T follicular helper cell (primary cell): ENCODE measurements at regions not wholly inside any gene's neighbourhood (a gene's known extent, or its start where the extent isn't known, plus 50 kb on each side); places are given as distances from the start of the nearest gene placed in this dataset.
"Not testable (repeated sequence)": the region's sequence is repeated elsewhere in the genome, so short reads cannot be mapped to it uniquely, and the experiment has no call there.

ENCODE experiments used
- DNase-seq: peaks from one replicate; pipeline ENCODE4 v3.0.0-alpha.2; 2020; ENCODE audit warnings: low read depth

DNA sequence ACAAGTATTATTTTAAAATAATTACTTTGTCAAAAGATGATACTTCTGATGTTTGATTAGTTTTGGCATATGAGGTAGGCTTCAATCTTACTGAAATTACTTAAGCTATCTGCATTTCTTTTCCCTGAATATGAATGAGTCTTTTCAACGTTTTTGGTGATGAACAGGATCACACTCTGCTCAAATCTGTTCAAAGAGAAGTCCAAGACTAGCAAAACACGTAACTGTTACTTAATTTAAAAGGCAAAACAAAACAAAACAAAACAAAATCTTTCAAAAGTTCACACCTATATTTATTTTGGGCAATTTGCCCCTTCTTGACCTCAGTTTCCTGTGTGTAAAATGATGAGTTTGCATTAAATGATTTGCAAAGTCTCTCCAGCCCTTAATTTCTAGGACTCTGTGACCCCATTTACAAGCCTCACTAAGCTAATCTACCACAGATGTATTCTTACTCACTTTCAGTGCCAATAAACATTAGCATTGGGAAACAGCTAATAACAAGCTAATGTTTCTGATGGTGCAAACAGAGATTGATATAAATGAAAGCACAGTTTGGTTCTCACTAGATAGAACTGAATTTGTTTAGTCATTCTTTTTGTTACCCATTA is 865.4 kb downstream of the LTN1 start:
- no peak for DNase-seq

DNA sequence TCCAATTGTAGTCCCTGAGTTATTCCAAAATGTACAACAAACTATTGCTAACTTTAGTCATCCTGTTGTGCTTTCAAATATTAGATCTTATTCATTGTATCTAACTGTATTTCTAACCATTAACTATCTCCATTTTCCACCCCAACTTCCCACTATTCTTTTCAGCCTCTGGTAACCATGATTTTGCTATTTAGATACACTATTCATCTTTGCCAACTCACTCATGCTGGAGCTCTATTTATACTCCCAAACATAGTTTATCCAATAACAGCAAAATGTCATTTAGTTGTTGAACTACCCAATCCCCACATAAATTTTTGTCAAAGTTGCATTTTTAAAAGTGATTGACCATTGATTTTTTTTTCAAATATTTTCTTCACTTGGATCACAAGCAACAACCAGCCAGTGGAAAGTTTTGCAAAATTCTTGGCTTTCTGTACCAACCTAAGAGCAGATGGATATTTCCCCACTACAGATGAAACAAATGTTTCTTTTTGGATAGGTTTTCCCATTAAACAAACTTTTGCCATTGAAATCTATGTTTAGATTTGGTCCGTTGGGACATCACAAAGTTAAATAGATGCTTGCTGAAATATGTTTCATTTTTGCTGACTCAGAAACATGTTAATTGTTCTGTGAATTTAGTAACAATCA is 866.0 kb downstream of the LTN1 start:
- no peak for DNase-seq

DNA sequence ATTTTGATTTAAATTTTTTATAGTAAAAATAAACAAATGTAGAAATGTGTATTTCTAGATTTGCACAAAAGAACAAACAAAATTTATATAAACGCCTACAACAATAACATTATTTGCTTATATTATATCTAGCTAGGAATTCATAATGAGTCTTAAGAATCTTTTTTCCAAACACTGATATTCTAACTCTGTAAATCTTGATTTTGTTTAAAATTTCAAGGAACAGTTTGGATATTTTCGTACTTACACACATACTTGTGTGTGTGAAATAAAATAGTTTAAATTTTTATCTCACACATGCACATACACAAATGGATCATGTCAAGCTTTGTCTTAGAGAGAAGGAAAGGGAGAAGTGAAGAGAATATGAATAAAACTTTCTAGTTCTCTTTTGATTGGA is 868.1 kb downstream of the LTN1 start:
- no peak for DNase-seq

DNA sequence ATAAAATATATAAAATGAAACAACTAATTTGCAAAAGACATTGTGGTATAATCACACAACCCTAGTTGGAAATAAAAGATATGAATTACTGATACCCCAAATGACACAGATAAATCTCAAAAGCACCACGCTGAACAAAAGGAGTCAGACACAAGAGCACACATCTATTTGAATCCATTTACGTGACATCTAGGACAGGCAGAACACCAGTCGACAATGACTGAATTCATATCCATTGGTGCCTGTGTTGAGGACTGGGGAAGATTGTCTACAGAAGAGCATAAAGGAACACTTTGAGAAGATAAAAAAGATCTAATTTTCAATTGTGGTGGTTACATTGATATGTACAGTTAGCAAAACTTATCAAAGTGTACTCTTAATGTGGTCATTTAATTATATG is 874.1 kb downstream of the LTN1 start:
- DNase-seq = no peak

DNA sequence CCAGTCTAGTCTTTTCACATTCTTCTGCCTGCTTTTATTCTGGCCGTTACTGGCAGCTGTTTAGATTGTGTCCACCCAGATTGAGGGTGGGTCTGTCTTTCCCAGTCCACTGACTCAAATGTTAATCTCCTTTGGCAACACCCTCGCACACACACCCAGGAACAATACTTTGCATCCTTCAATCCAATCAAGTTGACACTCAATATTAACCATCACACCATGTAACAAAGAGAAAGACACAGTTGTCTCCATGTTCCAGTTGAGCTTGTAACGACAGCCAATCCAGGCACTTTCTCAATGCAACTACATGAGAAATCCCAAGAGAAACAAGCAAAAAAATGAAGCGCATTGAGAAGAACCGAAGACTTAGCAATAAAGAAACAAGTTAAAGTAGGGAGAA is 877.7 kb downstream of the LTN1 start:
- not testable (repeated sequence) for DNase-seq

DNA sequence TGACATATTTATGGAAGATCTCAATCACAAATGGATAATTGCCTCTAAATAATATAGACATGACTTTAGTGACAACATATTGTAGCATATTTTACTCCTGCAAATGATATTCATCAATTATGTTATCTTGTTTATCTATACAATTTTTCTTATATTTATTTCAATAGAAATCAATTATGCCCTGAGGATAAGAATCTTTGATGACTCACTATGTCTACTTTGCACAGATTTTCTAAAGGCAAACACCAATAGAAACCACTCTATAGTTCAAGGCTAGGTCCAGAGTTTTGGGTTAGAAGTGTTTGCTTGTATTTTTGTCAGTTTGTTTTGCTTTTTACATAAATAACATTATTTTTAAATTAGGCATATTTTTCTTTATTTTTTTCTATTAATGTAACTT is 879.0 kb downstream of the LTN1 start:
- no peak for DNase-seq

DNA sequence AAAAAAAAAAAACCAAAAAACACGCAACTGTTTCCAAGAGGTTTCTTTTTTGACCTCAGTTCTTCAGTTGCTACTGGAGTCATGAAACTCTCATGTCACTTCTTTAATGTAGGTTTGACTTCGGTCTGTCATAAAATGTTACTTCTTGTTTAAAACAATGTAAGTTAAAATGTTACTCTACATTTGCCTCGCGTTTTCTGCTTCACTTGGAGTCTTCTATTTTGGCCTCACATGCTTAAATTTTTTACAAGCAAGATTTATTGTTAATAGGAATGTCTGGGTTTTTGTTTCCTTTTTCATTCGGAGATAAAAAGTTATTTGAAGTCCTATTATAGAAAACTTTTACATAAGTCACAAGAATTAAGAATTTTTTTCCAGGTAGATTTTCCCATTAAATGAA is 880.2 kb downstream of the LTN1 start:
- DNase-seq = no peak

DNA sequence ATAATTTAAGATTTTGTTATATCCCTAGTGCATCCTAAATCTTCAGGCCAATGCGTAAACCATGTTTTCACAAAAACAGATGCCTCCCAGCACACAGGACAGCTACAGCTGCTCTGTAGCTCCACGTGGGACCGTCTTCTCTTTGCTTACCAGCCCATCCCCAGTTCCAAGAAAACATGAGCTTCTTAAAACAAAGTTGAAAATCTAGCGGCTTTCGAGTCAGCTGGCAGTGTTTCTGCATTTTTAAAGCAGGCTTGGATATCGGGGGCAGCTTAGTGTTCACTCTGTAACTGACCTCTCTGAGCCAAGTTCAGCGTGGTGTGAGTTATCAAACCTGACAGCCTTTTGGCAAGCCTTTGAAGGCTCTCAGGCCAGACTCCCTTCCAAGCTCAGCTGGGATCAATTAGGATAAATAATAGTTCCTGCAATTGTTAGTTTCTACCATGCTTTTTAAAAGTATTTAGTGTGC is 881.5 kb downstream of the LTN1 start:
- no peak for DNase-seq

DNA sequence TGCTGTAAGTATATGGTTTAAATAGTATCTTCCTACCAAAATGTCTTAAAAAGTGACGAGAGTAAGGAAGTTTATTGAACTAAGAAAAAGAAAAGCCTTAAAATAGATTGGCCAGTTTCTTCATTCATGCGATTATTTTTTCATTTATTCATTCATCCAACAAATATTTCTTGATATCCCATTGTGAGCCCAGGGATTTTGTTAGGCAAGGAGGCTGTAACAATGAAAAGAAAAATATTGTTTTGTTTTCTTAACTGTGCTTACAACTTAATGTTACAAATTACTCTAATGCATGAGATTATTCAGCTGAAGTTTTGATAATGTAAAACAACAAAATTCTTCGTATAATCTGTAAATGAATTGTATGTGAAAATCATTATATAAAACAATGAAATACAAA is 882.0 kb downstream of the LTN1 start:
- DNase-seq = no peak

DNA sequence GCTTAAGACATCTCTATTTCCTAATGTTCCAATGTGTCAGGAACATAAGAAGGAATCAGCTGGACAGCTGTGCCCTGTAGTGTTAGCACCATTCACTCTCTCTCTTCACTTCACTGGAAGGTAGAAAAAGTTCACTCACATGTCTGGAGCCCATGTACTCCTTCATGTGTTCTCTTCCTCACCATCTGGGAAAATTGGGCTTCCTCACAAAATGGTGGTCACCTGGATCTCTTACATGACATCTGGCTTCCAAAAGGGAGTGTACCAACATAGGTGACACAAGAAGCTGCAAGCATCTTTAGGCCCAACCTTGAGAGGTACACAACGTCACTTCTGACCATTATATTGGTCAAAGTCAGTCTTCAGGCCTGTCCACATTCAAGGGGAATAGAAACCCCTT is 882.6 kb downstream of the LTN1 start:
- no peak for DNase-seq

DNA sequence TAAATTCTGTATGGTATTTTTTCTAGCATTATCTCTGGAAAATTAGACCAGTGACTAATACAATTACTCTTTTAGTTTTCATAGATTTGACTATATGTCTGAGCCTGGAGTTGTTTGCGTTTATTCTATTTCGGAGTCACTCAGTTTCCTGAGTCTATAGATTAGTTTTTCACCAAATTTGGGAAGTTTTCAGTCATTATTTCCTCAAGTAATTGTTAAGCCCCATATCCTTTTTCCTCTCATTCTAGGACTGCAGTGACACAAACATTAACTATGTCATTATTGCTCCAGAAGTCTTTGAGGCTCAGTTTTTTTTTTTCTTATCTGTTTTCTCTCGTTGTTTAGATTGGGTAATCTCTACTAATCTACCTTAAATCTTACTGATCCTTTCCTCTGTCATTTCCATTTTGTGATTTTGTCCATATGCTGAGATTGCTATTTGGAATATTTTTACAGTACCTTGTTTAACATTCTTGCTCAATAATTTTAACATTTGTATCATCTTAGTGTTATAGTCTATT is 886.2 kb downstream of the LTN1 start:
- no peak for DNase-seq

DNA sequence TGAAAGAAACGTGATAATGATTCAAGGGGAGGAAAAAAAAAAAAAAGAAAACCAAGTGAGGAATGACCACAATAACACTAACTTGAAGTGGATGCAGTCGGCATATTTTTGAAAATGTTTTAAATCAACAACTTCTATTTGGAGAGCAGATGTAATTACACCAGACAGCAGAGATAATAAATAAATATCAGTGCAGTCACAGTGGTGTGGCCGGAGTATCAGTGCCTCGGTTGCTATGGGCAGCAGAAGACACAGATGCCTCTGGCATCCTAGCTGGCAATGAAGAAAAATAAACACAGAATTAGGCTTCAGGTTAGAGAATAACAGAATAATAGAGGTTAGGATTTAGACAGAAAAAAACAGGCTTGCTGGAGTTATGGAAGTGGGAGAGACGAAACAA is 888.3 kb downstream of the LTN1 start:
- DNase-seq = no peak

DNA sequence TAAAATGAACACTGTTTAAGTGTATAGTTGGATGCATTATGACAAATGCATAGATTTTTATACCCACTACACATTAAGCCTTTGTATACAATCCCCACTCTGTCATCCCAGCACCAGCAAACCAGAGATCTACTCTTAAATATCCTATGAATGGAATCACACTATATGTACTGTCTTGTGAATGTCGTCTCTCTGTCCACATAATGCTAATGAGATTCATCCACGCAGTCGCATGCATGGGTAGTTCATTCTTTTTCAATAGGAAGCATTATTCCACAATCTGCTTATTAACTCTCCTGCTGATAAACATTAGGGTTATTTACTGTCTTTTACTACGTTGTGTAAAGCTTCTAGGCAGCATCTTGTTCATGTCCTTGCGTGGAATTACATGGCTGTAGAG is 892.3 kb downstream of the LTN1 start:
- DNase-seq = no peak

DNA sequence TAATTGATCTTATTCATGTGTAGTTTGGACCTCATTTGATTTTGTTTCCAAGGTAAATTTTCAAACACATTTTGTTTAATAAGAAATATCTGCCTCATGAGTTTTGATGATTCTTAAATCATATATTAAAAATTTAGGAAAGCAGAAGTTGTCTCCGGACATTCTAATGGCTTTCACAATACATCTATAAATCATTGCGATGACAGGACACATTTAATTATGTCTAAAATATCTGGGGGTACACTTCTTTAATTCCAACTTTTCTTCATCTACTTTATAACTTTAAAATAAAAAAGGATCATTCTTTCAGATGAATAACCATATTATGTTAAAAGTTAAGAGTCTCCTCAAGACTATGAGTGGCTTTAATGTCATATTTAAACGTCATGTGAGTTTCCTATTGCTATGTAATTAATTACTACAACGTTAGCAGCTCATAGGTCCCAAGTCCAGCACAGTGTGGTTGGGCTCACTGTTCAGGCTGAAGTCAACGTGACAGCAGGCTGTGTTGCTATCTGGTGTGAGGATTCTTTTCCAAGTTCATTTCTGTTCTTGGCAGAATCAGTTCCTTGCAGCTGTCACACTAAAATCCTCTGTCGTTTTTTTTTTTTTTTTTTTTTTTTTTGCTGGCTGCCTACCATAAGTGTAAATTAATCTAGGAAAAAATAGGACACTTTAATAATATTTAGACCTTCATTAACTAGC is 893.5 kb downstream of the LTN1 start:
- DNase-seq = no peak

DNA sequence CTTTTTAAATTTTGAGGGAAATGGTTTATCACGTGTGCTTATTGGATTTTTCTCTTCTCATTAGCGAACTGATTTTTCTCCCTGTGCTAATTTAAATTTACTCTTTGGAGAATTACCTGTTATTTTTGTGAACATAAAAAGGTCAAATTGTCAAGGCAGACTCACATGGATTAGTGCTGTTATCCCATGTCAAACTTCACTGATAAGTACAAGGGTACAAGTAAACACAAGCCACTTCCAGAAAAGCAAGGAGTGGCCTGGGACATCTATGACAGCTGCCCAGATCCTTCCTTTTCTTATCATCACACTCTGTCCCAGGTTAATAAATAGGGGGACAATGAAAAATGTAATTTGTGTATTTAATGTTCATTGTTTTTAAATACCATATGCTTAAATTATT is 901.2 kb downstream of the LTN1 start:
- DNase-seq = no peak

DNA sequence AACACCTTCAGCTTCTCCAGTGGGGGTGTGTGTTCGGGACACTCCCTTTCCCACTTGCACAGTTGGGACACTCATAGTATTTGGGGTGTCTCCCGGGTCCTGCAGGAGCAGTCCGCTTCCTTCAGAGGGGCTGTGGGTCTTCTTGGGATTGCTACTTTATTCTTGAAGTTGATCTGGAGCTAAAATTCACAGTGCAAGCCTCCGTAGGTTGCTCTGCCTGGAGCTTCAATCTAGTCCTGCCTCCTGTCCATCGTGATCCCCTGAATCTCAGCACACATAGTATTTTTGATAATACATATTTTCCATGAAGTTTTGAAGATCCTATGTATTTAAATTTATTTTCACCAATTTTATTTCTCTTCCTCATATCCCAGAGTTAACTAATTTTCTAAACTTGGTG is 902.1 kb downstream of the LTN1 start:
- no peak for DNase-seq

DNA sequence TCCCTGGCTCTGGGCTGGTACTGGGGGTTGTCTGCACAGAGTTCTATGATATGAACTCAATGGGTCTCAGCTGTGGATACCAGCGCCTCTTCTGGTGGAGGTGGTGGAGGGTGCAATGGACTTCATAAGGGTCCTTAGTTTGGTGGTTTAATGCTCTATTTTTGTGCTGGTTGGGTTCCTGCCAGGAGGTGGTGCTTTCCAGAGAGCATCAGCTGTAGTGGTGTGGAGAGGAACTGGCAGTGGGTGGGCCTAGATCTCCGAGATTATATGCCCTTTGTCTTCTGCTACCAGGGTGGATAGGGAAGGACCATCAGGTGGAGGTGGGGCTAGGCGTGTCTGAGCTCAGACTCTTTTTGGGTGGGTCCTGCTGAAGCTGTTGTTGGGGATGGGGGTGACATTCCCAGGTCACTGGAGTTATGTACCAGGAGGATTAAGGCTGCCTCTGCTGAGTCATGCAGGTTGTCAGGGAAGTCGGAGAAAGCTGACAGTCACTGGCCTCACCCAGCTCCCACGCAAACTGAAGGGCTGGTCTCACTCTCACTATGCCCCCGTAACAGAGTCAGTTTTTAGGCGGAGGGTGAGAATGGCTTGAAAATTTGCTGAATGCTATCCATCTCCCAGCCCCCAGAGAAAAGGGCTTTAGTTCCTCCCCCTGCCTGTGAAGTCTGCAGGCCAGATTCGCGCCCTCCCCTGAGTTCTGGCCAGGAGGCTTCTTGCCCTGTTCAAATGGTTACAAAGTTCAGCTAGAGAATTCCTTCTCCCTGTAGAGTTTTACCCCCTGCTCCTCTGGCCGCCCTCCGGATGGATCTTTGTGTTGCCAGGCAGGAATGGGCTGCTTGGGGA is 902.9 kb downstream of the LTN1 start:
- DNase-seq = no peak

DNA sequence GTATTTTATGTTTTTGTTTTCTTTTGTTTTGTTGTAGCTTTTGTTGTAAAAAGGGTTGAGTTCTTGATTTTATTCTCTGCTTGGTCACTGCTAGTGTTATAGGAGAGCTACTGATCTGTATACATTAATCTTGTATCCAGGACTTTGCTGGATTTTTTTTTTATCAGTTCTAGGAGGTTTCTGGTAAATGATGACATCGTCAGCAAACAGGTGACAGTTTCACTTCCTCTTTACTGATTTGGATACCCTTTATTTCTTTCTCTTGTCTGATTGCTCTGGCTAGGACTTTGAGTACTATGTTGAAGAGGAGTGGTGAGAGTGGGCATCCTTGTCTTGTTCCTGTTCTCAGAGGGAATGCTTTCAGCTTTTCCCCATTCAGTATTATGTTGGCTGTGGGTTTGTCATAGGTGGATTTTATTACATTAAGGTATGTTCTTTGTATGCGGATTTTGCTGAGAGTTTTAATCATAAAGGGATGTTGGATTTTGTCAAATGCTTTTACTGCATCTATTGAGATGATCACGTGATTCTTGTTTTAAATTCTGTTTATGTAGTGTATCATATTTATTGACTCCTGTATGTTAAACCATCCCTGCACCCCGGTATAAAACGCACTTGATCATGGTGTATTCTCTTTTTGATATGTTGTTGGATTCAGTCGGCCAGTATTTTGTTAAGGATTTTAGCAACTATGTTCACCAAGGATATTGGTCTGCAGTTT is 905.7 kb downstream of the LTN1 start:
- no peak for DNase-seq

DNA sequence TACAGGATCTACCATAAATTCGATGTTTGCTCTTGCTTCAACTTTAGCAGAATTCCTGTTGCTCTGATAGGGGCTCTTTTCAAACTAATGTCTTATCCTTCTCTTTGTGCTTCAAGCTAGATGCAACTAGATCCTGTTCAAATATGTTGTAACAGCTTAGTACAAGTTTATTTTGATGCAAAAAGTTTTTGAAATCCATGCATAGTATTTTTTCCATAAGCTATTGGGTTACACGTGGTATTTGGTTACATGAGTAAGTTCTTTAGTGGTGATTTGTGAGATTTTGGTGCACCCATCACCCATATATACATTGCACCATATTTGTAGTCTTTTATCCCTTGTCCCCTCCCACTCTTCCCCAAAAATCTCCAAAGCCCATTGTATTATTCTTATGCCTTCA is 907.7 kb downstream of the LTN1 start:
- no peak for DNase-seq

DNA sequence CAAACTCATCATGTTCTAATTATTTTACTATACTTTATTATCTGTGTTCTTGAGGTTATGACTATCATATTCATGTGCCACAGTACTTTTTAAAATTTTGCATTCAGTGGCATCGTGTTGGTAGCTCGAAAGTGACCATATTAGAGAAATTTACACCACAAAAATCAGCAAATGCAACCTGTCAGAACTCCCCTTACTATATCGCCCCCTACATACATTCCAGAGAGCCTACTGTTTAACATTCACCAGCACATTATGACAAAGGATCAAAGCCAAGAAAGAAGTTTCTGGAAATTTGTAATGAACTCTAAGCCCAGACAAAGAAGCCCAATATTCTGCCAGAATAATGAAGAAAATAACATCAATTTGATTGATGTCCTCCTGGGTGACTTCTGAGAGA is 909.3 kb downstream of the LTN1 start:
- DNase-seq = no peak

DNA sequence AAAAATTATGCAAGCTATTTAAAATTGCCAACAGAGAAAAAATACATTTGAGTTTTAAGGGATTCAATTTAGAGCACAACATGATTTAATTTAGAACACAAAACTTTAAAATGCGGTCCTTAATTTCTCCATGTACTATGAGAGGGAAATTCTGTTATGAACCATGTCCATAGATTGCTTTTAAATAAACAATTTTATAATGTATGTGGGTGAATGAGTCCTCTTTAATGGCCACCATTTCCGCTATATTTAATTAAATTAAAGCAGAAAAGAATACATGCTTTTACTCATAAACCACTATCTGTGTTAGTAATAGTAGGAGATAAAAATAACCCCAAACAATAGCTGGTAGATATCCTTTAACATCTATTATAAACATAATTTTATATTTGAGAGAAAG is 914.6 kb downstream of the LTN1 start:
- DNase-seq = no peak

DNA sequence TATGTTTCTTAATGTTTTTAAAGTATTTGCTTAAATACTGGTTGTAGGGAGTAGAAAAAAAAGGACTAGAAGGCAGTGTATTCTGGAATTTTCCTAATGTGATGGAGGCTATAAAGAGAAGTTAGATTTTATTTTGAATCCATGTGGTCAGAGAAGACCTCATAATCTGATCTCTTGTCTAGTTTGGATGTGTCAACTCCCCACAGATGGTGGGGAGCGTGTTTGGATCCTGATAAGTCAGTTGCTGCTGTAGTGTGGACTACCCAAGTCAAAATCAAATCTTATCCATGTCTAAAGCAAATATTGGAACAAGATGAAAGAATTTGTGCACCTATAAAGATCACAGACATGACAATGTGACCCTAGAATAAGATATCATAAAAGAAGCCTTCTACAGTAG is 918.0 kb downstream of the LTN1 start:
- no peak for DNase-seq
